ENCODE measurements at regions not wholly inside any gene's neighbourhood (a gene's known extent, or its start where the extent isn't known, plus 50 kb on each side); places are given as distances from the start of the nearest gene placed in this dataset.

GRCh38 chr11:127330044-127330443 lies 329.5 kb upstream of the KIRREL3 start:
- H3K9me3 ChIP-seq (ENCODE audit: insufficient read depth, low read depth, low read length), result no peaks in the 10 kb centered on the region
- DNase-seq (ENCODE audit: low read depth), result no peak
- no peak overlapping the region for H3K27ac ChIP-seq (ENCODE audit: low read depth, low read length)
- no peak overlapping the region for H3K27ac Mint-ChIP-seq (ENCODE audit: unreplicated experiment)
- no peak overlapping the region for H3K4me3 ChIP-seq (ENCODE audit: insufficient read depth, low read depth, low read length)
- no peaks in the 10 kb centered on the region for H3K36me3 ChIP-seq (ENCODE audit: insufficient read depth, low read length)
- H3K4me1 Mint-ChIP-seq (ENCODE audit: low read depth, unreplicated experiment), result no peaks in the 10 kb centered on the region
- H4K20me1 ChIP-seq (ENCODE audit: insufficient read depth, low read length), result no peaks in the 10 kb centered on the region
- FAIRE-seq, result no peak
- H3K36me3 Mint-ChIP-seq (ENCODE audit: low read depth, unreplicated experiment), result no peaks in the 10 kb centered on the region
- TF ChIP-seq EZH2 (IDR thresholded peaks at IDR 0.05; ENCODE audit: insufficient read depth, low read length) (no peak), CTCF (IDR thresholded peaks at IDR 0.05; ENCODE audit: insufficient read depth, low read depth, low read length) (no peak)
- no peaks in the 10 kb centered on the region for H3K27me3 ChIP-seq (ENCODE audit: insufficient read depth, low read length)
- H3K9me3 Mint-ChIP-seq (ENCODE audit: unreplicated experiment), result no peaks in the 10 kb centered on the region
- no peak overlapping the region for H3K4me3 Mint-ChIP-seq (ENCODE audit: unreplicated experiment)
- H3K4me2 ChIP-seq (ENCODE audit: low read length), result no peak overlapping the region
- H2AFZ ChIP-seq (ENCODE audit: low read depth, low read length), result no peak overlapping the region
- no peaks in the 10 kb centered on the region for H3K27me3 Mint-ChIP-seq (ENCODE audit: low read depth, unreplicated experiment)
- H3K9ac ChIP-seq (ENCODE audit: low read length), result no peak overlapping the region
- H3K4me1 ChIP-seq (ENCODE audit: insufficient read depth, low read length), result no peaks in the 10 kb centered on the region
- H3K79me2 ChIP-seq (ENCODE audit: insufficient read depth, low read length), result no peaks in the 10 kb centered on the region

GRCh38 chr11:127308291-127308690 lies 307.7 kb upstream of the KIRREL3 start:
- H3K27ac ChIP-seq (ENCODE audit: low read depth, low read length), result no peak overlapping the region
- no peak overlapping the region for H2AFZ ChIP-seq (ENCODE audit: low read depth, low read length)
- no peak overlapping the region for H3K9ac ChIP-seq (ENCODE audit: low read length)
- Mint-ChIP-seq H3K4me1 (ENCODE audit: low read depth, unreplicated experiment) (peaks cover 11% of the 10 kb centered on the region), H3K27me3 (ENCODE audit: low read depth, unreplicated experiment) (peaks cover 5% of the 10 kb centered on the region), H3K9me3 (ENCODE audit: unreplicated experiment) (no peaks in the 10 kb centered on the region), H3K4me3 (ENCODE audit: unreplicated experiment) (no peak overlapping the region), H3K36me3 (ENCODE audit: low read depth, unreplicated experiment) (no peaks in the 10 kb centered on the region), H3K27ac (ENCODE audit: unreplicated experiment) (no peak overlapping the region)
- TF ChIP-seq EZH2 (IDR thresholded peaks at IDR 0.05; ENCODE audit: insufficient read depth, low read length) (no peak), CTCF (IDR thresholded peaks at IDR 0.05; ENCODE audit: insufficient read depth, low read depth, low read length) (no peak)
- H3K4me1 ChIP-seq (ENCODE audit: insufficient read depth, low read length), result no peaks in the 10 kb centered on the region
- no peaks in the 10 kb centered on the region for H3K9me3 ChIP-seq (ENCODE audit: insufficient read depth, low read depth, low read length)
- H3K79me2 ChIP-seq (ENCODE audit: insufficient read depth, low read length), result no peaks in the 10 kb centered on the region
- no peak overlapping the region for H3K4me2 ChIP-seq (ENCODE audit: low read length)
- H3K27me3 ChIP-seq (ENCODE audit: insufficient read depth, low read length), result no peaks in the 10 kb centered on the region
- H4K20me1 ChIP-seq (ENCODE audit: insufficient read depth, low read length), result no peaks in the 10 kb centered on the region
- H3K36me3 ChIP-seq (ENCODE audit: insufficient read depth, low read length), result no peaks in the 10 kb centered on the region
- FAIRE-seq (no peak), DNase-seq (ENCODE audit: low read depth) (no peak)
- no peak overlapping the region for H3K4me3 ChIP-seq (ENCODE audit: insufficient read depth, low read depth, low read length)

GRCh38 chr11:127307700-127308099 lies 307.1 kb upstream of the KIRREL3 start:
- H2AFZ ChIP-seq (ENCODE audit: low read depth, low read length), result no peak overlapping the region
- H3K27me3 ChIP-seq (ENCODE audit: insufficient read depth, low read length), result no peaks in the 10 kb centered on the region
- H3K79me2 ChIP-seq (ENCODE audit: insufficient read depth, low read length), result no peaks in the 10 kb centered on the region
- no peaks in the 10 kb centered on the region for H3K9me3 Mint-ChIP-seq (ENCODE audit: unreplicated experiment)
- no peak overlapping the region for H3K4me3 Mint-ChIP-seq (ENCODE audit: unreplicated experiment)
- TF ChIP-seq CTCF (IDR thresholded peaks at IDR 0.05; ENCODE audit: insufficient read depth, low read depth, low read length) (no peak), EZH2 (IDR thresholded peaks at IDR 0.05; ENCODE audit: insufficient read depth, low read length) (no peak)
- H3K27me3 Mint-ChIP-seq (ENCODE audit: low read depth, unreplicated experiment), result peaks cover 5% of the 10 kb centered on the region
- H3K9ac ChIP-seq (ENCODE audit: low read length), result no peak overlapping the region
- H3K9me3 ChIP-seq (ENCODE audit: insufficient read depth, low read depth, low read length), result no peaks in the 10 kb centered on the region
- no peak for FAIRE-seq
- H3K36me3 Mint-ChIP-seq (ENCODE audit: low read depth, unreplicated experiment), result no peaks in the 10 kb centered on the region
- no peak overlapping the region for H3K4me3 ChIP-seq (ENCODE audit: insufficient read depth, low read depth, low read length)
- no peak overlapping the region for H3K27ac ChIP-seq (ENCODE audit: low read depth, low read length)
- H3K4me1 ChIP-seq (ENCODE audit: insufficient read depth, low read length), result no peaks in the 10 kb centered on the region
- no peak overlapping the region for H3K27ac Mint-ChIP-seq (ENCODE audit: unreplicated experiment)
- H4K20me1 ChIP-seq (ENCODE audit: insufficient read depth, low read length), result no peaks in the 10 kb centered on the region
- peaks cover 8% of the 10 kb centered on the region for H3K4me1 Mint-ChIP-seq (ENCODE audit: low read depth, unreplicated experiment)
- no peaks in the 10 kb centered on the region for H3K36me3 ChIP-seq (ENCODE audit: insufficient read depth, low read length)
- H3K4me2 ChIP-seq (ENCODE audit: low read length), result no peak overlapping the region
- DNase-seq (ENCODE audit: low read depth), result no peak

Measured in astrocyte (in vitro differentiated cells and primary cell).